Large intestine (tissue), 3 donors: ENCODE measurements at regions not wholly inside any gene's neighbourhood (a gene's known extent, or its start where the extent isn't known, plus 50 kb on each side); places are given as distances from the start of the nearest gene placed in this dataset.

Experiments
- DNase-seq, 2 donors: peaks; one replicate each; pipeline versions ENCODE4 v3.0.0 to v3.0.0-alpha.2; 2013
- H3K27ac ChIP-seq: one replicate; pipeline ENCODE4 v1.5.1; 2013; ENCODE audit warnings: low read length
- H3K27me3 ChIP-seq: 2 replicates; pipeline ENCODE4 v1.6.1; 2013; ENCODE audit warnings: low read length; ENCODE audit not compliant: control insufficient read depth, insufficient read depth
- H3K36me3 ChIP-seq: 2 replicates; pipeline ENCODE4 v1.6.1; 2013; ENCODE audit warnings: low read length; ENCODE audit not compliant: control insufficient read depth, insufficient read depth
- H3K4me1 ChIP-seq: one replicate; pipeline ENCODE4 v1.6.1; 2013; ENCODE audit warnings: low read length; ENCODE audit not compliant: control insufficient read depth, insufficient read depth
- H3K4me3 ChIP-seq: one replicate; pipeline ENCODE4 v1.5.1; 2013; ENCODE audit warnings: low read length
- H3K9me3 ChIP-seq: one replicate; pipeline ENCODE4 v1.6.1; 2013; ENCODE audit warnings: mild to moderate bottlenecking, low read depth, low read length, moderate library complexity; ENCODE audit not compliant: control insufficient read depth
- WGBS: methylation state at CpG from one replicate; pipeline ENCODE4 v1.1.5; 2013; ENCODE audit warnings: low lambda C conversion rate; ENCODE audit not compliant: insufficient coverage; 5-methylcytosine and 5-hydroxymethylcytosine counted together

DNA sequence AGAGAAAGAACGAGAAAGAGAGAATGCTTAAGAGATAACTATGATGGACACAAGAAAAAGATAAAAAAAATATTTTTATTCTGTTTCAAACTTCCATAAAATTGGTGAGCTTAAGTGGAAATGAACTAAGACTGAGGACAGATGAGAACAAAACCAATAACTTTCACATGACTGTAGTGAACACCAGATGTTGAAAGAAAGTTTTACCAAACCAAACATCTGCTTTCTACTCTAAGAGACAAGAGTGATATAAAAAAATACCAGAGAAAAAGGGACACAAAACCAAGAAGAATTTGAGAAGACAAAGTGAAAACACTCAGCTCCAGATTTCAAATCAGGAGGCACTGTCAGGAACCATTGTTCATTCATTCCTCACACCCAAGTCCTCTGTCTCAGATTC is 147.9 kb downstream of the IMPG2 start:
- 90% methylated on average over 1 of the region's 1 CpG for WGBS
- Histone ChIP-seq H3K9me3 (no peaks in the 10 kb centered on the region), H3K27ac (no peak overlapping the region), H3K4me3 (no peak overlapping the region), H3K36me3 (no peaks in the 10 kb centered on the region), H3K4me1 (no peaks in the 10 kb centered on the region), H3K27me3 (no peaks in the 10 kb centered on the region)
- DNase-seq = no peak

DNA sequence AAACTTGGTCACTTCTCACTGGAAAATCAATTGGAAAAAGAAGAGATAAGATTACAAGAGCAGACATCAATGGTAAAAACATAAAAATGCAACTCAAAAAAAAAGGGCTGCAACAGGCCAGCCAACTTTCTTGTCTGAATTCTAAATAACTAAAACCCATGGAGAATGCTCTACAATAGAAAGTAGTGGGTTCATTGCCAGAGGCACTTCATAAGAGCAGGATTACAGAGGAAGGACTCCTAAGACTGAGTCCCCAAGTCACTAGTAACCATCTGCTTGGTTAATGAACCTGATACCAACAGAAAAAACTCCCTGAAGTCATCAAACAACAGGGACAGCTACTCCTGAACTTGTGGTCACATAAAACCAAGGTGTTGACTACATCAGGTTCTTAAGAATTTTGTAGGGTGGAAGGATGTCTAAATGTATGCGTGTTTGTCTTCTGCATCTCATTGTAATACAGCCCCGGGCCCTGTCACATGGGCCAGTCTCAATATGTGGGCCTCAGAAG is 148.6 kb downstream of the IMPG2 start:
- Histone ChIP-seq H3K36me3 (no peaks in the 10 kb centered on the region), H3K4me1 (no peaks in the 10 kb centered on the region), H3K27ac (no peak overlapping the region), H3K4me3 (no peak overlapping the region), H3K9me3 (no peaks in the 10 kb centered on the region), H3K27me3 (no peaks in the 10 kb centered on the region)
- WGBS = no CpG with 5 or more reads among the region's 2 CpGs
- no peak for DNase-seq

DNA sequence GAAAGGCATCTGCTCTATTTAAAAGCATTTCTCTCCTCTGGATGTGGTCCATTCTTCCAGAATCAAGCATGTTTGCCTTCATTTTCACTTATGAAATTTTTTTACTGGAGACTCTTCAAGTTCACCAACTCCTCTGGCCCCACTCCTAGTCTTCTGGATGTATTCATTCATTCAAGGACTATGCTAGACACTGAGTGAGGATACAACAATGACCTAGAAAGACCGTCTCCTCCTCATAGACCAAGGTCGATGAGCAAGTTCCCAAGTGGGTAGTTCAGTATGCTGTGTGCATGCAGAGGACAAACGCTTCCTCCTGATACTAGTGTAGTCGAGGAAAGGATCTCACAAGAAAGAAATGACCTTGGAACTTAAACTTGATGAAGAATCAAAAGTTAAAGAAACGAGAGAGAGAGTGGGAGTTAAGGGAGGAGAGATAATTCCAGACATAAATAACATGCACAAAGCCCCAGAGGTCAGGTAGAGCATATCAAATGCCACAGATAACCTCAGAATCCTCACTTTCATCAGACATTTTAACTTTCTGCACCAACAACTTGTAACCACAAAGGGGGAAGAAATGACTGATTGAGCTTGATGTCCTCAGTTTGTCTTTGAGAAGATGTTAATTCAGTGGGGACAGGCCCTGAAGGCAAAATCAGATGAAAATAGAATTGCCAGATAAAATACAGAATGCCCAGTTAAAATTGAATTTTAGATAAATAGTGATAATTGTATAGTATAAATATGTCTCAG is 149.4 kb downstream of the IMPG2 start:
- 85% methylated on average over 3 of the region's 5 CpGs for WGBS
- Histone ChIP-seq H3K27me3 (no peaks in the 10 kb centered on the region), H3K36me3 (no peaks in the 10 kb centered on the region), H3K4me1 (no peaks in the 10 kb centered on the region), H3K4me3 (no peak overlapping the region), H3K27ac (no peak overlapping the region), H3K9me3 (no peaks in the 10 kb centered on the region)
- DNase-seq = no peak

DNA sequence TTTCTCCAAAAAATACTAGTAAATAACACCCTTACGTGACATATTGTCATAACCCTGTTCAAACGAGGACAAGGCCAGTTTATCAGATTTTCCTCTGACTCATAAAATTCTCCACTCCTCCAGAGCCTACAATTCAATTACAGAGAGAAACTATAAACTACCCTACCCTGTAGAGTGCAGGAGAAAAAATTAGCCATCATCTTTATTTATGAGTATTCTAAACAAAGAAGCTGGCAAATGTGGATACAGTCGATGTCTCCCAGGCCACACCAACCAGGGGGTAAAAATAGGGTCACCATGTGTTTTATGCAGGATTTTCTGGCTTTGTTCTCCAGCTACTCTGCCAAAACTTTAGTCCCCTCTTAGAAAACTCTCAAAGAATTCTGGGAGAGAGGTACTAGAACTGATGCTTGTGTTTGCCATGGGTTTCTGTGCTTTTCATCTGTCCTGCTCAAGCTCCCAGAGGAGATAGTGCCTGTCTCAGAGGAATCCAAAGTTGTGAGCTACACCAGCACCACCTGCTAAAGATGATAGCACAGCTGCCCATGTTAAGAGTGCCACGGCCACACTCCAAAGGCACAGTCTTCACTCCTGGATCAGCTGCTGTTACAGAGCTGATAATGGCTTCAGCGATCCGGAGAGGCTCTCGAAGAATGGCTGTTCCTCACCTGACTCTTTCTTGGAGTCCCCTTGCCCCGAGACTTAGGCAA is 150.2 kb downstream of the IMPG2 start:
- no peak for DNase-seq
- no peaks in the 10 kb centered on the region for H3K4me1 ChIP-seq
- H3K9me3 ChIP-seq = no peaks in the 10 kb centered on the region
- no peaks in the 10 kb centered on the region for H3K36me3 ChIP-seq
- no peaks in the 10 kb centered on the region for H3K27me3 ChIP-seq
- H3K4me3 ChIP-seq = no peak overlapping the region
- H3K27ac ChIP-seq = no peak overlapping the region
- 80% methylated on average over 1 of the region's 8 CpGs for WGBS

DNA sequence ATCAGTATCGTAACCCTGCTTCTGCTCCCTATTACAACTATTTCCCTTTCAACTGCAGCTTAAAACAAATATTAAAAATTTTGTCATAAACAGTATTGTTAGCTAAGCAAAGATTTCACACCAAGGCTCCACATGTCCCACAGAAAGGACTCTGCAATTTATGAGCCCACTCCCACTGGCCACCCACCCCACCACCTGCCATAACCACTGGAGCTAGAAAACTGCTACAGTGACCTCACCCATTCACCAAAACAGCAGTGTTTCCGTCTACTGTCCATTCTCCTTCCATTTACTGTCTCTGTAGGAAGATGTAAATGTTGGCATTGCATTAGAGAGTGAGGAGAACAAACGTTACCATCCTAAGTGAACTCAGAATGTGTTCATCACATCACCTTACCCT is 150.9 kb downstream of the IMPG2 start:
- Histone ChIP-seq H3K9me3 (no peaks in the 10 kb centered on the region), H3K36me3 (no peaks in the 10 kb centered on the region), H3K4me1 (no peaks in the 10 kb centered on the region), H3K4me3 (no peak overlapping the region), H3K27ac (no peak overlapping the region), H3K27me3 (no peaks in the 10 kb centered on the region)
- DNase-seq = no peak
- WGBS = 100% methylated on average over 1 of the region's 3 CpGs

DNA sequence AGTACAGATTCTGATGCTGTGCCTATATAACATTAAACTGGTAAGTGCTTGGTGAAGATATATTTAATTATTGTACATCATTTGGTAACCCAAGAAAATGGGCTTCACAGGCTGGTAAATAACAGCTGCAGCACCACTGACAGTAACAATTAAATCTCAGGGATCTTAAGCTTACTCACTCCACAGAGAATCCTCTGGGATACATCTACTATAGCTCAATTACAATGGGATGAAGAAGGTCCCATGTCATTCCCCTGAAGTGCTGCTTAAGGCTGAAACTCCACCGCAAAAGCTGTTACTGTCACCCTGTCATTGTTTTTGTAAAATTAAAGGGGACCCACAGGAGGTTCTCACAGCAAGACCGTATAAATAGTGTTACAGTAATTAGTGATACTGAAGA is 153.0 kb downstream of the IMPG2 start:
- DNase-seq = no peak
- WGBS = no CpG with 5 or more reads among the region's 2 CpGs
- Histone ChIP-seq H3K36me3 (no peaks in the 10 kb centered on the region), H3K4me1 (no peaks in the 10 kb centered on the region), H3K4me3 (no peak overlapping the region), H3K9me3 (no peaks in the 10 kb centered on the region), H3K27me3 (no peaks in the 10 kb centered on the region), H3K27ac (no peak overlapping the region)

DNA sequence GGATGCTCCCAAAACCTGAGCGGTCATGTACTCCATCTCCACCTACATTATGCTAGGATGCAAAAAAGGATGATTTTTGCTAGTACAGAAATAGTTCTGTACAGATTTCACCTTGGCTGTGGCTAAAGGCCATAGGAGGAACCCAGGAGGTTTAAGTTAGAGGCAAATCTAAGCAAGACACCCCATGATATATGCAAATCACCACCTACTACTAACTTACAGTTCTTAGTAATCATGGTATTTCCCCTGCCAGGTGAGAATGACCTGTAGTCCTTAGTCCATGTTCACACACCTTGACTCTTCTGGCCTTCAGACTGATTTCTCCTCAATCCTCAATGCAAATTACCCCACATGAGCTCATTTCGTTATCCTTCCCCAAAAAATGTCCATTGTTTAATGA is 154.2 kb downstream of the IMPG2 start:
- Histone ChIP-seq H3K36me3 (no peaks in the 10 kb centered on the region), H3K27ac (no peak overlapping the region), H3K27me3 (no peaks in the 10 kb centered on the region), H3K4me3 (no peak overlapping the region), H3K4me1 (no peaks in the 10 kb centered on the region), H3K9me3 (no peaks in the 10 kb centered on the region)
- WGBS = 83% methylated on average over 1 of the region's 2 CpGs
- no peak for DNase-seq

DNA sequence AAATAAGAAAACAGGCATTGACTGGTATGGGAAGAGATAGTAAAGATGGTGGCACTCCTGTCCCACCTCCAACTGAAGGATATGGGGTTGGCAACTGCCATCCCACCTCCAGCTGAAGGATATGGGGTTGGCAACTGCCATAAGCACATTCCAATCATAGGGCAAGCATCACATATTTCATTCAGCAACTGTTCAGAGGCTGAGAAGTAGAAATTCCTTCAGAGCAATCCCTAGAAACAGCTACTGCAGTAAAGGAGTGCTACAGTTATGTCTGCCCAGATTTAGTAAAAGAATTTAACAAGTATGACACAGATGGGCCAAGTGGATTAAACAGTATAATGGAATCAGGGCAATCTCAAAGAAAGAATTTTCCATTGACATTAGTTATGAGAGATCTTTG is 156.8 kb downstream of the IMPG2 start:
- no peaks in the 10 kb centered on the region for H3K36me3 ChIP-seq
- H3K27me3 ChIP-seq = no peaks in the 10 kb centered on the region
- no peak overlapping the region for H3K27ac ChIP-seq
- no peaks in the 10 kb centered on the region for H3K9me3 ChIP-seq
- H3K4me1 ChIP-seq = no peaks in the 10 kb centered on the region
- H3K4me3 ChIP-seq = no peak overlapping the region
- DNase-seq = no peak

DNA sequence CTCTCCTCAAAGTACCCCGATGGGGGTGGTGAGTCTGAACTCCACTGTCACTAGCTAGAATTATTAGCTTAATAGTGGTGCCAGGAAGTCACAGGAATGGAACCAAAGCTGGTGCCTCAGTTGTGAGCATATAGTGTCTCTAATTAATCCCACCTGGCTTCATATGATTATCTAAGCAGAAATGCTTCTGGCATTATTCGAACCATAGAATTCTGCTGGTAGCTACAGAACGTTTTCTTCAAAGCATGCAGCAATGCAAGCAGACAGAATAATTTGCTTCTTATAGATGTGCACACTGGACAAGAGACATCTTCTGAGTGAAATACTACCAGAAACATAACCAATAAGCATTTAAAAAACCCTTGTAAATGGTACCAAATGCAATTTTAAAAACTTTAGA is 160.9 kb downstream of the IMPG2 start:
- DNase-seq = no peak

DNA sequence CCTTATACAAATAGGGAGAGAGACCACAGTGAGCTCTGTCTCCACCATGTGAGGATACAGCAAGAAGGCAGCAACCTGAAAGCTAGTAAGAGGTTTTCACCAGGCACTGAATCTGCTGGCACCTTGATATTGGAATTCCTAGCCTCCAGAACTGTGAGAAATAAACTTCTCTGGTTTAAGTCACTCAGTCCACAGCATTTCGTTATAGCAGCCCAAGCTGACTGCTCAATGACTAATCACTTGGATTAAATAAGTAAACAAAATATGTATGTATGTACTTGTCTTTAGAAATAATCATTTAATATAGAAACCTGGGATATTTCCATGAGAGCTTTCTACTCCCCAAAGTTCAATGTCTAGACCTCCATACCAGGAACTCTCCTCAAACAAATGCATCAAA is 162.0 kb downstream of the IMPG2 start:
- no peaks in the 10 kb centered on the region for H3K4me1 ChIP-seq

More for the DNA sequence above, 160.9 kb downstream of the IMPG2 start:
- Histone ChIP-seq H3K4me1 (no peaks in the 10 kb centered on the region), H3K36me3 (no peaks in the 10 kb centered on the region), H3K9me3 (no peaks in the 10 kb centered on the region), H3K27me3 (no peaks in the 10 kb centered on the region), H3K4me3 (no peak overlapping the region), H3K27ac (no peak overlapping the region)
- no CpG with 5 or more reads among the region's 3 CpGs for WGBS

More for the DNA sequence above, 162.0 kb downstream of the IMPG2 start:
- Histone ChIP-seq H3K4me3 (no peak overlapping the region), H3K27ac (no peak overlapping the region), H3K36me3 (no peaks in the 10 kb centered on the region), H3K9me3 (no peaks in the 10 kb centered on the region), H3K27me3 (no peaks in the 10 kb centered on the region)
- WGBS = no CpG with 5 or more reads among the region's 1 CpG
- no peak for DNase-seq
